GM12891 (cell line): ENCODE measurements at regions not wholly inside any gene's neighbourhood (a gene's known extent, or its start where the extent isn't known, plus 50 kb on each side); places are given as distances from the start of the nearest gene placed in this dataset.
"Not testable (repeated sequence)": the region's sequence is repeated elsewhere in the genome, so short reads cannot be mapped to it uniquely, and the experiment has no call there.

Experiments used
- DNase-seq: peaks from one replicate; pipeline ENCODE4 v3.0.0; 2011; ENCODE audit warnings: low spot score; ENCODE audit not compliant: insufficient read length
- FAIRE-seq: peaks from 2 replicates; lab custom pipeline; 2011; peaks lifted over from hg19 to GRCh38; lab: Jason Lieb, UNC
- PAX5 ChIP-seq: IDR thresholded peaks from 2 replicates; pipeline ENCODE4 v1.6.1; 2011; ENCODE audit warnings: low read length, moderate library complexity, mild to moderate bottlenecking; ENCODE audit not compliant: insufficient read depth, severe bottlenecking
- POLR2A ChIP-seq: IDR thresholded peaks from 2 replicates; pipeline ENCODE4 v1.6.1; 2011; ENCODE audit warnings: low read depth, low read length, control low read depth
- POLR2AphosphoS5 ChIP-seq: IDR thresholded peaks from 2 replicates; pipeline ENCODE4 v1.6.1; 2011; ENCODE audit warnings: low read depth, low read length, control low read depth
- POU2F2 ChIP-seq: IDR thresholded peaks from 2 replicates; pipeline ENCODE4 v1.6.1; 2011; ENCODE audit warnings: low read depth, mild to moderate bottlenecking, control low read depth, low read length, moderate library complexity
- SPI1 ChIP-seq: IDR thresholded peaks from 2 replicates; pipeline ENCODE4 v1.6.1; 2011; ENCODE audit warnings: low read depth, low read length, control low read depth
- TAF1 ChIP-seq: IDR thresholded peaks from 2 replicates; pipeline ENCODE4 v1.6.1; 2011; ENCODE audit warnings: low read depth, low read length, control low read depth

- TF ChIP-seq PAX5 (no peak), SPI1 (no peak), POU2F2 (no peak), POLR2AphosphoS5 (no peak), TAF1 (no peak), POLR2A (no peak)
- no peak for FAIRE-seq
Measured at GRCh38 chr3:55252921-55253320, 234.2 kb downstream of the WNT5A start.

DNA sequence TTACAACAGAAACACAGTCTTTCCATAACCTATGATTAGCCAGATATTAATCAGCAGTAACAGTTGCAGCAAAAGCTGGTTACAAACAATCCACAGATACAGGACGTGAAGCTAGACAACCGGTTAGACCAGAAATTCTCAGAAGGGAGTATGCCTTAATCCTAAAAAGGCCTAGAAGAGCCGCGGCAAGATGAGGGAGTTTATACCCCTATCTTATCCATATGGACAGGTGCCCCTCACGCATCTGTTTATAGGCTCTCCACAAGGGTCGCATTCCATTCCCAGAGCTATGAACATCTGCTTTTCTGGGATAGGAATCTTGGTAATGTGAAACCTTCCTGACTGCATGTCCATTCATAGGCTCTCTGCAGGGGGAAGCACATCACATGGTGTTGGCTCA is 237.9 kb downstream of the WNT5A start:
- not testable (repeated sequence) for DNase-seq, FAIRE-seq

More at GRCh38 chr3:55252921-55253320, 234.2 kb downstream of the WNT5A start:
- DNase-seq, result no peak

GRCh38 chr3:55247666-55248065 is 239.4 kb downstream of the WNT5A start:
- no peak for FAIRE-seq
- no peak for DNase-seq
- TF ChIP-seq PAX5, result no peak
- TF ChIP-seq POLR2A, result no peak
- no peak for TF ChIP-seq SPI1
- TF ChIP-seq POU2F2, result no peak

DNA sequence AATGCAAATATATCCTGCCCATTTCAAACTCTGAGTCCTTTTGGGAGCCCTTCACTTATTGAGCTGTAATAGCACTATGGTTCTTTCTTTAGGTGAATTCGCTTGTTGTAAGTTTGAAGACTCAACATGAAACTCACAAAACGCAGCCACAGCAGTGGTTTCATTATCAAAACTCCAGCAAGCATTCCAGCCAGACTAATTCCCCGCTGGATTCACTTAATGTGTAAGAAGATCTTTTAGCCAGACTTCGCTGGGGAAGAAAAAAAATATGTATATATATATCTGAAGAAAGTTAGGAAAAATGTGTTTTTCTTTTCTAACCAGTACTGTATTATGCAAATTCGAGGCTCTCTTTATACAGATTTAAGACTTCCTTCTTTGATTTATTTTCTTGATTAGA is 241.1 kb downstream of the WNT5A start:
- DNase-seq (no peak), FAIRE-seq (no peak)
- TF ChIP-seq TAF1, result no peak

GRCh38 chr3:55245351-55245750 is 241.8 kb downstream of the WNT5A start:
- DNase-seq (no peak), FAIRE-seq (no peak)
- TF ChIP-seq SPI1 (no peak), POLR2A (no peak), PAX5 (no peak), TAF1 (no peak), POLR2AphosphoS5 (no peak), POU2F2 (no peak)

GRCh38 chr3:55244247-55244646 is 242.9 kb downstream of the WNT5A start:
- no peak for TF ChIP-seq POU2F2
- TF ChIP-seq PAX5, result no peak
- TF ChIP-seq POLR2A, result no peak
- TF ChIP-seq POLR2AphosphoS5, result no peak
- TF ChIP-seq SPI1, result no peak
- no peak for TF ChIP-seq TAF1
- no peak for DNase-seq
- no peak for FAIRE-seq

GRCh38 chr3:55243678-55244077 is 243.4 kb downstream of the WNT5A start:
- DNase-seq, result no peak
- FAIRE-seq, result no peak
- TF ChIP-seq PAX5 (no peak), POLR2AphosphoS5 (no peak), TAF1 (no peak), SPI1 (no peak), POU2F2 (no peak), POLR2A (no peak)

DNA sequence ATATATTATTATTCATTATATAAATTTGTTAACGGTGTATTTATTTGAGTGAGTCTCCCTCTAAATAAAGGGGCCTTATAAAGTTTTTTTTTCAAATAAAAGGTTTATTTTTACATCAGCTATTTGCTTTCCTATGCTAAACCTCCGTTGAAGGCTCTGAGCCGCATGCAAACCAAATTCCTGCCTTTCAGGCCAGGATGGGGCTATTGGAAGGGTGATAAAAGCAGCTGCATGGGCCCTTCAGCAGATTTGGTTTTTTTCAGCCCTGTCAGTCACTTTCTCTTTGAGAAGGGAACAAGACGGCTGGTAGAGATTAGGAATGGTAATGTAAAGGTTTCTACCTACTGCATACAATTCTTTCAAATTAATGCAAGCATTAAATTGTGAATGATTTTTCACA is 244.2 kb downstream of the WNT5A start:
- DNase-seq (no peak), FAIRE-seq (no peak)
- TF ChIP-seq SPI1 (no peak), TAF1 (no peak), PAX5 (no peak), POU2F2 (no peak)

DNA sequence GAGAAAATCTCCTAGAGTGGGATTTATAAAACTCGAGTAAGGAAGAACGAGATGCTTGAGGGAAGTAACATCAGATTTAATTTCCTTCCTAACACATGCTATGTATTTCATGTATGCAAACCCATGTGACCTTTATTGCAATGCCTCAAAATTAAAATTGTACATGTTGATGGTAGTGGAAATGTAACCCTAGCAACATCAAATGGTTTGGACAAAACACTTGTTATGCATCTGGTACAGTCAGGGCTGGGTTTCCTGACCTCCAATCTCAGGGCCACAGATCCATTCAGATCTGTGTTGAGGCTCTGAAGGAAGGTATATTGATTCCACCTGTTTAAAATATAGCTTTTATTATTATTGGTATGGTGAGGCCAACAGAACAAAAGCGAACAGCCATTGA is 246.0 kb downstream of the WNT5A start:
- TF ChIP-seq POLR2A, result no peak
- TF ChIP-seq POU2F2, result no peak
- TF ChIP-seq POLR2AphosphoS5, result no peak
- TF ChIP-seq PAX5, result no peak
- TF ChIP-seq TAF1, result no peak
- TF ChIP-seq SPI1, result no peak
- DNase-seq (no peak), FAIRE-seq (no peak)

DNA sequence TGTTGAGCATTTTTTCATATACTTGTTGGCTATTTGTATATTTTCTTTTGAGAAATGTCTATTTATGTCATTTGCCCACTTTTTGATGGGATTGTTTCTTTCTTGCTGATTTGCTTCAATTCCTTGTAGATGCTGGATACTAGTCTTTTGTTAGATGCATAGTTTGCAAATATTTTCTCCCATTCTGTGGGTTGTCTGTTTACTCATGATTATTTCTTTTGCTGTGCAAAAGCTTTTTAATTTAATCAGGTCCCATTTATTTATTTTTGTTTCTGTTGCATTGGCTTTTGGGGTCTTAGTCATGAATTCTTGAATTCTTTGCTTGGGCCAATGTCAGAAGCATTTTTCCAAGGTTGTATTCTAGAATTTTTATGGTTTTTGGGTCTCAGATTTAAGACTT is 251.7 kb downstream of the WNT5A start:
- FAIRE-seq, result no peak
- TF ChIP-seq POU2F2 (no peak), POLR2A (no peak), TAF1 (no peak), SPI1 (no peak), PAX5 (no peak), POLR2AphosphoS5 (no peak)
- no peak for DNase-seq

DNA sequence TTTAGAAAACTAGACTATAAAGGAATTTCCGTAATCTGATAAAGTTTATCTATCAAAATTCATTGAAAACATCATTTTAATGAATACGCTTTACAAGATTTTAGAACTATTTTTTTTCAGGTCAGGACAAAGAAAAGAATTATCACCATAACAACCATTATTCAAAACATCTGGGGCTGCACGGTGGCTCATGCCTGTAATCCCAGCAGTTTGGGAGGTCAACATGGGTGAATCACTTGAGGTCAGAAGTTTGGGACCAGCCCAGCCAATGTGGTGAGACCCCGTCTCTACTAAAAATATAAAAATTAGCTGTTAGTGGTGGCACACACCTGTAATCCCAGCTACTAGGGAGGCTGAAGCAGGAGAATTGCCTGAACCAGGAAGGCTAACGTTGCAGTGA is 260.4 kb downstream of the WNT5A start:
- DNase-seq, result no peak
- no peak for TF ChIP-seq POU2F2
- TF ChIP-seq POLR2A, result no peak
- no peak for TF ChIP-seq PAX5
- no peak for TF ChIP-seq SPI1
- TF ChIP-seq TAF1, result no peak
- TF ChIP-seq POLR2AphosphoS5, result no peak
- FAIRE-seq, result no peak
